ENCODE measurements at regions not wholly inside any gene's neighbourhood (a gene's known extent, or its start where the extent isn't known, plus 50 kb on each side); places are given as distances from the start of the nearest gene placed in this dataset.

GRCh38 chr12:126033751-126034150 is 968.5 kb downstream of the AACS start (continued):
- TF ChIP-seq EGR1 (IDR thresholded peaks at IDR 0.05; ENCODE audit: borderline replicate concordance, low read depth, low read length) (no peak), MAFK (IDR thresholded peaks at IDR 0.05; ENCODE audit: low read depth, low read length) (no peak)

GRCh38 chr12:126036348-126036747 is 971.1 kb downstream of the AACS start:
- H4K8ac ChIP-seq (ENCODE audit: extremely low read depth, insufficient read depth, low read length): no peak overlapping the region
- no peak overlapping the region for H3K56ac ChIP-seq (replicated peaks; ENCODE audit: insufficient read length, low read depth, low read length)
- no peak overlapping the region for H3K23ac ChIP-seq (ENCODE audit: insufficient read length)
- no peaks in the 10 kb centered on the region for H3K23me2 ChIP-seq (ENCODE audit: low read depth, low read length)
- H2BK15ac ChIP-seq (ENCODE audit: low read length): no peak overlapping the region
- POLR2A ChIA-PET (ENCODE audit: partially characterized antibody): no interaction called here
- H3K4me1 ChIP-seq (replicated peaks in 1 of 4; ENCODE audit: control insufficient read depth in 3 of 4, insufficient read depth in 4 of 4, low read length in 3 of 4): no peaks in the 10 kb centered on the region
- no peak overlapping the region for H3K18ac ChIP-seq (ENCODE audit: extremely low read depth, low read length)
- H3K9me3 ChIP-seq (ENCODE audit: insufficient read depth in 2 of 2, low read depth in 1 of 2, low read length in 1 of 2): no peaks in the 10 kb centered on the region
- no peak overlapping the region for H2AFZ ChIP-seq (ENCODE audit: low read length)
- H4K5ac ChIP-seq (ENCODE audit: insufficient read length, low read depth, low read length): no peak overlapping the region
- no peak overlapping the region for H2BK120ac ChIP-seq (replicated peaks; ENCODE audit: low read depth, low read length)
- no peaks in the 10 kb centered on the region for H3K27me3 ChIP-seq (replicated peaks in 1 of 4; ENCODE audit: control insufficient read depth in 3 of 4, extremely low read depth in 1 of 4, insufficient read depth in 3 of 4, low read length in 3 of 4)
- no peak overlapping the region for H3K14ac ChIP-seq (ENCODE audit: insufficient read length)
- no peaks in the 10 kb centered on the region for H4K20me1 ChIP-seq (replicated peaks in 1 of 2; ENCODE audit: control insufficient read depth in 1 of 2, insufficient read depth in 2 of 2, low read length in 2 of 2)
- H3K9ac ChIP-seq (replicated peaks in 1 of 4; ENCODE audit: extremely low read depth in 1 of 4, low read depth in 3 of 4, low read length in 3 of 4): no peak overlapping the region
- H4K91ac ChIP-seq (replicated peaks; ENCODE audit: insufficient read length, low read length): no peak overlapping the region
- H2AK5ac ChIP-seq (ENCODE audit: low read depth, low read length): no peak overlapping the region
- FAIRE-seq: no peak
- CTCF ChIA-PET (ENCODE audit: partially characterized antibody): no interaction called here
- DNase-seq (ENCODE audit: low read depth in 1 of 2, low spot score in 2 of 2): no peak
- no peaks in the 10 kb centered on the region for H3K79me2 ChIP-seq (ENCODE audit: control insufficient read depth in 1 of 2, insufficient read depth in 2 of 2, low read length in 2 of 2)
- H3K4ac ChIP-seq (replicated peaks; ENCODE audit: insufficient read length, low read depth, low read length): no peak overlapping the region
- H3K4me2 ChIP-seq (ENCODE audit: insufficient read depth in 1 of 2, low read depth in 2 of 2, low read length in 2 of 2): no peak overlapping the region
- no peak overlapping the region for H3K4me3 ChIP-seq (ENCODE audit: extremely low read depth in 1 of 4, insufficient read depth in 2 of 4, low read depth in 3 of 4, low read length in 4 of 4)
- H2BK5ac ChIP-seq (ENCODE audit: low read depth, low read length): no peak overlapping the region
- H2BK20ac ChIP-seq (ENCODE audit: low read length): no peak overlapping the region
- H2BK12ac ChIP-seq (ENCODE audit: low read depth, low read length): no peak overlapping the region
- no peaks in the 10 kb centered on the region for H3K36me3 ChIP-seq (ENCODE audit: control insufficient read depth in 2 of 4, insufficient read depth in 4 of 4, low read length in 3 of 4)
- H3K79me1 ChIP-seq (ENCODE audit: low read depth, low read length): no peaks in the 10 kb centered on the region
- no peak overlapping the region for H3K27ac ChIP-seq (ENCODE audit: low read depth, low read length)
- TF ChIP-seq ATF3 (IDR thresholded peaks at IDR 0.05; ENCODE audit: insufficient read depth, low read depth, low read length): no peak
- TF ChIP-seq HDAC6 (IDR thresholded peaks at IDR 0.05; ENCODE audit: low read depth, low read length): no peak
- TF ChIP-seq BACH1 (IDR thresholded peaks at IDR 0.05; ENCODE audit: low read length): no peak
- no peak for TF ChIP-seq CTBP2 (IDR thresholded peaks at IDR 0.05; ENCODE audit: borderline replicate concordance, insufficient read depth, insufficient read length, low read length)
- TF ChIP-seq CBX5 (IDR thresholded peaks at IDR 0.05; ENCODE audit: low read depth, low read length): no peak
- TF ChIP-seq KDM4A (IDR thresholded peaks at IDR 0.05; ENCODE audit: low read depth, low read length, severe bottlenecking): no peak
- no peak for TF ChIP-seq EP300 (IDR thresholded peaks at IDR 0.05; ENCODE audit: borderline replicate concordance in 1 of 2, low read depth in 2 of 2, low read length in 2 of 2)
